Left ventricle myocardium inferior (tissue), 1 donor: ENCODE measurements at regions not wholly inside any gene's neighbourhood (a gene's known extent, or its start where the extent isn't known, plus 50 kb on each side); places are given as distances from the start of the nearest gene placed in this dataset.

Source experiments
- DNase-seq: peaks from one replicate; pipeline ENCODE4 v3.0.0-alpha.2; 2020
- H3K27ac ChIP-seq: fragments of 200-600 bp; replicated peaks from 2 replicates; pipeline ENCODE4 v1.8.0; 2021
- H3K27me3 ChIP-seq: fragments of 200-600 bp; 2 replicates; pipeline ENCODE4 v1.8.0; 2021; ENCODE audit warnings: low read depth
- H3K36me3 ChIP-seq: fragments of 200-600 bp; 2 replicates; pipeline ENCODE4 v1.8.0; 2021
- H3K4me1 ChIP-seq: fragments of 200-600 bp; 2 replicates; pipeline ENCODE4 v1.8.0; 2021
- H3K4me3 ChIP-seq: fragments of 200-600 bp; 2 replicates; pipeline ENCODE4 v1.8.0; 2021; ENCODE audit warnings: mild to moderate bottlenecking, moderate library complexity
- H3K9me3 ChIP-seq: fragments of 200-600 bp; replicated peaks from 2 replicates; pipeline ENCODE4 v1.8.0; 2021
- intact Hi-C: fragments of 100-400 bp; cut with micrococcal nuclease; formaldehyde crosslinking; loops from one replicate; pipeline ENCODE4 v1.11.0; 2022
- TF ChIP-seq, protein P1 (sequence below): fragments of 200-600 bp; IDR thresholded peaks from 2 replicates; pipeline ENCODE4 v1.8.0; 2021; ENCODE audit warnings: antibody characterized with exemption, mild to moderate bottlenecking, borderline replicate concordance
- donor health status: DM: no; HTN: yes; CAD: no; lungs with severe emphysema.

DNA sequence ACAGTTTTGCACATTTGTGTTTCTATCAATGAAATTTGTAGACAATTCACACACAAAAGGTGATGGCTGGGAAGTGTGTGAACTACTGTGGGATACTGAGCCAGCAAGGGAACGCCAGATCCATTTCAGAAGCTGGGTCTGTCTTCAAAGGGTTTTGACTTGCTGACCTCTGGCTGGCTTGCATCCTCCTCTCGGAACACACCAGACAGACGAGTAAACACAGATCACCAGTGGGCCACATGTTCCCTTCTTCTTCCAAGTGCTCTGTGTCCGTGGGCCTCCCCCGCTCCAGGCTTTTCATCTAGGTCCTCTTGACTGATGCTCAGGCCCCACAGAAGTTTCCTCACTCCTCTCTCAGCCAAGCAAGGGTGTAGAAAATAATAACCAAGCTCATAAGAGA, 122.2 kb upstream of the OSR1 start:
- Histone ChIP-seq H3K27ac (no peak overlapping the region), H3K36me3 (no peaks in the 10 kb centered on the region), H3K27me3 (no peaks in the 10 kb centered on the region), H3K4me1 (no peaks in the 10 kb centered on the region), H3K9me3 (no peaks in the 10 kb centered on the region), H3K4me3 (no peak overlapping the region)
- no peak for DNase-seq
- TF ChIP-seq, protein P1, sequence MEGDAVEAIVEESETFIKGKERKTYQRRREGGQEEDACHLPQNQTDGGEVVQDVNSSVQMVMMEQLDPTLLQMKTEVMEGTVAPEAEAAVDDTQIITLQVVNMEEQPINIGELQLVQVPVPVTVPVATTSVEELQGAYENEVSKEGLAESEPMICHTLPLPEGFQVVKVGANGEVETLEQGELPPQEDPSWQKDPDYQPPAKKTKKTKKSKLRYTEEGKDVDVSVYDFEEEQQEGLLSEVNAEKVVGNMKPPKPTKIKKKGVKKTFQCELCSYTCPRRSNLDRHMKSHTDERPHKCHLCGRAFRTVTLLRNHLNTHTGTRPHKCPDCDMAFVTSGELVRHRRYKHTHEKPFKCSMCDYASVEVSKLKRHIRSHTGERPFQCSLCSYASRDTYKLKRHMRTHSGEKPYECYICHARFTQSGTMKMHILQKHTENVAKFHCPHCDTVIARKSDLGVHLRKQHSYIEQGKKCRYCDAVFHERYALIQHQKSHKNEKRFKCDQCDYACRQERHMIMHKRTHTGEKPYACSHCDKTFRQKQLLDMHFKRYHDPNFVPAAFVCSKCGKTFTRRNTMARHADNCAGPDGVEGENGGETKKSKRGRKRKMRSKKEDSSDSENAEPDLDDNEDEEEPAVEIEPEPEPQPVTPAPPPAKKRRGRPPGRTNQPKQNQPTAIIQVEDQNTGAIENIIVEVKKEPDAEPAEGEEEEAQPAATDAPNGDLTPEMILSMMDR = no peak
- intact Hi-C loops = no loop called here

DNA sequence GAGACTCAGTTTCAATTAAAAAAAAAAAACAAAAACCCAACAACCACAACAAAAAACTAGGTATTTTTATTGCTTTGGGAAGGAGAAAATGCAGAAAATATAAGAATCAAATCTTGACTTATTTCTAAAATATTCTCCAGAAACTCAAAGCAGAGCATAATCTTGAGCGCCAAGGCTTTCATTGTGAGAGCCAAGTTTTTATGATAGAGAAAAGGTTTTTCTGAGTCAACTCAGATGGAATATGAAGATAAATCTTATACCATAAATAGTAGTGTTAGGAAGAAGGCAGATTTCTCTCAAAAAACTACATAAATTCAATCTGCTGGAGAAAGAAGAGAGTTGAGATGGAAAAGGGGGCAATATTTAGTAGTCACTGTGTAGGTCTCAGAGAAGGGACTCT, 121.2 kb upstream of the OSR1 start:
- Histone ChIP-seq H3K27ac (no peak overlapping the region), H3K27me3 (no peaks in the 10 kb centered on the region), H3K4me3 (no peak overlapping the region), H3K36me3 (no peaks in the 10 kb centered on the region), H3K9me3 (no peaks in the 10 kb centered on the region), H3K4me1 (no peaks in the 10 kb centered on the region)
- no peak for DNase-seq
- TF ChIP-seq, protein P1 = no peak
- intact Hi-C loops = no loop called here

DNA sequence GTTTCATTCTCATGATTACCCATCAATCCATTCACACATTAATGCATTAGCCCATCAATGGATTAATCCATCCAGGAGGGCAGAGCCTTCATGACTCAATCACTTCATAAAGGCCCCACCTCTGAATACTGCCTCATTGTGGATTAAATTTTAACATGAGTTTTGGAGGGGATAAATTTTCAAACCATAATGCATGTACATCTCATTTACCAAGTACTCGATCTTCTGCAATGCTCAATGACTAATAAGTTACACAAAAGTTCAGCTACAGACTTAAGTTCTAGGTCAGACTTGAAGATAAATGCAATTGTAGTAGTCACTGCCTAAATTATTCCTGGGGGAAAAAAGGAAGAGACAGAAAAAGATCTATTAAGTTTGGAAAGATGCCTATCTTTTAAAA, 120.0 kb upstream of the OSR1 start:
- Histone ChIP-seq H3K4me1 (no peaks in the 10 kb centered on the region), H3K4me3 (no peak overlapping the region), H3K27ac (no peak overlapping the region), H3K27me3 (no peaks in the 10 kb centered on the region), H3K9me3 (no peaks in the 10 kb centered on the region), H3K36me3 (no peaks in the 10 kb centered on the region)
- intact Hi-C loops = no loop called here
- TF ChIP-seq, protein P1 = no peak
- DNase-seq = no peak

DNA sequence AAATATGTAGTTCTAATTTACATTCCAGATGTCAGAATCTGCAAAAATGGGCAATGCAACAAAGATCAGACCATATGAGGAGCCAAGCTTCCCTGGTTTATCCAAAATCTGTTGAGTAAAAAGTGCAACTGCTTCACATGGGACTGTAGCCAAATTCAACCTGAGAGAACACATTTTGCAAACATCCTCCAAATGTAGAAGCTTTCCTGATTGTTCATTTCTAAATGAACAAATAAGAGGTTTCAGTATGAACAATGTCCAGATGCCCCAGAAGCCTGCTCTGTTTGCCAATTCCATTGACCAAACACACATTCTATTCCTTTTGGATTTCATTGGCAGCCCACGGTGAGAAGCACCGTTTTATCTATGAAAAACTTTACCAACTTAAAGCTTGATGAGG, 117.9 kb upstream of the OSR1 start:
- Histone ChIP-seq H3K27me3 (no peaks in the 10 kb centered on the region), H3K9me3 (no peaks in the 10 kb centered on the region), H3K36me3 (no peaks in the 10 kb centered on the region), H3K4me3 (no peak overlapping the region), H3K4me1 (no peaks in the 10 kb centered on the region), H3K27ac (no peak overlapping the region)
- TF ChIP-seq, protein P1 = no peak
- DNase-seq = no peak
- intact Hi-C loops = no loop called here

DNA sequence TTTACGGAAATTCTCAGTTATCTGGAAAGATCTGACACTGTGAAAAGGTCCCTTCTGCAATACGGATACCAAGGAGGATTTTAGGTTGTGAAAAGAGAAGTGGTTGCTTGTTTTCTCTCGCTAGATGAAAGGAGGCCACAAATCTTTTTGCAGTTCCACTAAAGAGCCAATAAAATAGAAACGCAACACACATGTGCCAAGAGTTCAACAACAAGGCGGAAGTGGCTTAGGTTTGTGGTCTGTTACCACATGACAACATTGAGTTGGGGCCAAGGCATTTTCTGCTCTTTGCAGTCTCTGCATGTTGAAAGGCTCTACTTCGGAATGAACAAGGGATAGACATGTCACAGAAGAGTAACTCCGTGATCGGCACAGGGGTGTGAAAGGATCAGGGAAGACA, 115.7 kb upstream of the OSR1 start:
- Histone ChIP-seq H3K9me3 (no peaks in the 10 kb centered on the region), H3K4me3 (no peak overlapping the region), H3K27me3 (no peaks in the 10 kb centered on the region), H3K27ac (no peak overlapping the region), H3K36me3 (no peaks in the 10 kb centered on the region), H3K4me1 (no peaks in the 10 kb centered on the region)
- intact Hi-C loops = no loop called here
- no peak for DNase-seq
- TF ChIP-seq, protein P1 = no peak

DNA sequence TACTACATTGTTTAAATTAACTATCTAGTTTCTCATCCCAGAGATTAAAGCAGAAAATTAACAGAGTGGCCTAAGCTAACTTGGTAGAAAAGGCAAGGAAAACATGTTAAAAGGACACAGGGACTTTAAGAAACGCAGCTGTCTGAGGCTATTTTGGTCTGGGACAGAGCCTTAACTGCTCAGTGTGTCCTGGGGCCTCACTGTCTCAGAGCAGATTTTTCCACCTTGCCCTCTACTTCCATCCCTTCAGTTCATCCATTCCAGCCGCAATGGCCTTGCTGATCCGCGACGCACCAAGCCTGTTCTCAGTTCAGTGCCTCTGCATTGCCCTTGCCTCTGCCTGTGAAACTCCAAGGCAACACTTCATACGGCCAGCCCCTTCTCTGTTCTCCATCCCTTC, 114.9 kb upstream of the OSR1 start:
- no peaks in the 10 kb centered on the region for H3K27me3 ChIP-seq
- H3K36me3 ChIP-seq = no peaks in the 10 kb centered on the region
- intact Hi-C loops = no loop called here
- no peak for DNase-seq
- H3K27ac ChIP-seq = no peak overlapping the region
- no peak overlapping the region for H3K4me3 ChIP-seq
- H3K9me3 ChIP-seq = no peaks in the 10 kb centered on the region
- TF ChIP-seq, protein P1 = no peak
- no peaks in the 10 kb centered on the region for H3K4me1 ChIP-seq
